GM23338 (cell line): ENCODE measurements at regions not wholly inside any gene's neighbourhood (a gene's known extent, or its start where the extent isn't known, plus 50 kb on each side); places are given as distances from the start of the nearest gene placed in this dataset.
A peak's percentile ranks its signal among the peaks of the same experiment; 100 is the strongest.

Source experiments
- ATAC-seq: fragments of 200-7000 bp; cut with Tn5 transposase; 3 replicates; pipeline ENCODE4 v1.9.1; 2020
- DNase-seq: peaks from one replicate; pipeline ENCODE4 v3.0.0-alpha.2; 2015; ENCODE audit warnings: low spot score
- H2AFZ ChIP-seq: fragments of 200-600 bp; sonication (generic); 2 replicates; pipeline ENCODE4 v1.8.0; 2016; ENCODE audit warnings: antibody characterized with exemption, mild to moderate bottlenecking, moderate library complexity
- H3F3A ChIP-seq: fragments of 200-600 bp; sonication (generic); replicated peaks from 2 replicates; pipeline ENCODE4 v1.8.0; 2017; ENCODE audit warnings: antibody characterized with exemption, mixed run types, low read depth
- H3K27ac ChIP-seq: fragments of 200-600 bp; sonication (generic); 2 replicates; pipeline ENCODE4 v1.6.1; 2016; ENCODE audit warnings: low read depth
- H3K27me3 ChIP-seq: fragments of 200-600 bp; sonication (generic); 2 replicates; pipeline ENCODE4 v1.8.0; 2016; ENCODE audit warnings: mild to moderate bottlenecking, mixed run types, moderate library complexity; ENCODE audit not compliant: insufficient read depth
- H3K36me3 ChIP-seq: fragments of 200-600 bp; sonication (generic); 2 replicates; pipeline ENCODE4 v1.8.0; 2016; ENCODE audit warnings: mild to moderate bottlenecking; ENCODE audit not compliant: insufficient read depth
- H3K4me1 ChIP-seq: fragments of 200-600 bp; sonication (generic); 2 replicates; pipeline ENCODE4 v1.8.0; 2016; ENCODE audit warnings: mild to moderate bottlenecking, moderate library complexity; ENCODE audit not compliant: insufficient read depth
- H3K4me2 ChIP-seq: fragments of 200-600 bp; sonication (generic); 2 replicates; pipeline ENCODE4 v1.7.1; 2017; ENCODE audit warnings: mixed run types
- H3K4me3 ChIP-seq: fragments of 200-600 bp; sonication (generic); 2 replicates; pipeline ENCODE4 v1.6.1; 2016; ENCODE audit warnings: mixed run types
- H3K79me2 ChIP-seq: fragments of 200-600 bp; sonication (generic); replicated peaks from 2 replicates; pipeline ENCODE4 v1.8.0; 2017; ENCODE audit warnings: mild to moderate bottlenecking; ENCODE audit not compliant: insufficient read depth
- H3K9me2 ChIP-seq: fragments of 200-600 bp; sonication (generic); 2 replicates; pipeline ENCODE4 v1.8.0; 2017; ENCODE audit not compliant: insufficient read depth
- H4K20me1 ChIP-seq: fragments of 200-600 bp; sonication (generic); replicated peaks from 2 replicates; pipeline ENCODE4 v1.8.0; 2017; ENCODE audit warnings: mild to moderate bottlenecking; ENCODE audit not compliant: insufficient read depth
- H3K27ac Mint-ChIP-seq: 2 replicates; pipeline ENCODE4 v1.8.0; 2020; ENCODE audit warnings: inconsistent platforms, mild to moderate bottlenecking, moderate library complexity, mixed read lengths
- H3K27me3 Mint-ChIP-seq: 3 replicates; pipeline ENCODE4 v1.8.0; 2022; ENCODE audit warnings: low read depth, mild to moderate bottlenecking, moderate library complexity, mixed read lengths, inconsistent platforms; ENCODE audit not compliant: insufficient read depth, poor library complexity
- H3K36me3 Mint-ChIP-seq: 3 replicates; pipeline ENCODE4 v1.8.0; 2021; ENCODE audit warnings: low read depth, mild to moderate bottlenecking, inconsistent platforms, moderate library complexity, mixed read lengths
- H3K4me1 Mint-ChIP-seq: 3 replicates; pipeline ENCODE4 v1.8.0; 2020; ENCODE audit warnings: mild to moderate bottlenecking, inconsistent platforms, mixed read lengths
- H3K4me3 Mint-ChIP-seq: 3 replicates; pipeline ENCODE4 v1.8.0; 2021; ENCODE audit warnings: moderate library complexity, mild to moderate bottlenecking, inconsistent platforms, mixed read lengths
- H3K9me3 Mint-ChIP-seq: 3 replicates; pipeline ENCODE4 v1.8.0; 2020; ENCODE audit warnings: moderate library complexity, mild to moderate bottlenecking, inconsistent platforms, mixed read lengths
- CREB1 ChIP-seq: fragments of 250-450 bp; sonication (Bioruptor Pico); IDR thresholded peaks from 2 replicates; pipeline ENCODE4 v1.5.0; 2020; ENCODE audit warnings: low read depth, mild to moderate bottlenecking, moderate library complexity
- ETS1 ChIP-seq: IDR thresholded peaks from 2 replicates; pipeline ENCODE4 v1.6.1; 2016; ENCODE audit warnings: antibody characterized with exemption
- EZH2 ChIP-seq: fragments of 200-600 bp; sonication (generic); IDR thresholded peaks from one replicate; pipeline ENCODE4 v1.8.0; 2017; ENCODE audit warnings: antibody characterized with exemption, mild to moderate bottlenecking, low read depth; ENCODE audit not compliant: unreplicated experiment
- EZH2phosphoT487 ChIP-seq: fragments of 200-600 bp; sonication (generic); IDR thresholded peaks from one replicate; pipeline ENCODE4 v1.8.1; 2018; ENCODE audit warnings: antibody characterized with exemption; ENCODE audit not compliant: unreplicated experiment
- NANOG ChIP-seq: IDR thresholded peaks from 2 replicates; pipeline ENCODE4 v1.6.1; 2016; ENCODE audit warnings: antibody characterized with exemption, borderline replicate concordance
- POLR2AphosphoS5 ChIP-seq: IDR thresholded peaks from 2 replicates; pipeline ENCODE4 v1.6.1; 2016; ENCODE audit warnings: antibody characterized with exemption, low read depth
- ZNF114 ChIP-seq: fragments of 250-450 bp; sonication (Bioruptor Pico); IDR thresholded peaks from 2 replicates; pipeline ENCODE4 v1.5.0; 2020; ENCODE audit warnings: mild to moderate bottlenecking, moderate library complexity
- TF ChIP-seq, protein P1 (sequence below): fragments of 250-450 bp; sonication (Bioruptor Pico); IDR thresholded peaks from 2 replicates; pipeline ENCODE4 v1.5.0; 2020; ENCODE audit warnings: mild to moderate bottlenecking, moderate library complexity

- no peak for ATAC-seq
These were observed 438.1 kb downstream of the IPO8 start for GRCh38 chr12:30257618-30258017.

More at GRCh38 chr12:30257618-30258017, 438.1 kb downstream of the IPO8 start:
- peaks cover 5% of the 10 kb centered on the region; the same call in 2 of the 3 replicates for H3K4me1 Mint-ChIP-seq
- H3K27ac Mint-ChIP-seq, result no peak overlapping the region
- TF ChIP-seq, protein P1, sequence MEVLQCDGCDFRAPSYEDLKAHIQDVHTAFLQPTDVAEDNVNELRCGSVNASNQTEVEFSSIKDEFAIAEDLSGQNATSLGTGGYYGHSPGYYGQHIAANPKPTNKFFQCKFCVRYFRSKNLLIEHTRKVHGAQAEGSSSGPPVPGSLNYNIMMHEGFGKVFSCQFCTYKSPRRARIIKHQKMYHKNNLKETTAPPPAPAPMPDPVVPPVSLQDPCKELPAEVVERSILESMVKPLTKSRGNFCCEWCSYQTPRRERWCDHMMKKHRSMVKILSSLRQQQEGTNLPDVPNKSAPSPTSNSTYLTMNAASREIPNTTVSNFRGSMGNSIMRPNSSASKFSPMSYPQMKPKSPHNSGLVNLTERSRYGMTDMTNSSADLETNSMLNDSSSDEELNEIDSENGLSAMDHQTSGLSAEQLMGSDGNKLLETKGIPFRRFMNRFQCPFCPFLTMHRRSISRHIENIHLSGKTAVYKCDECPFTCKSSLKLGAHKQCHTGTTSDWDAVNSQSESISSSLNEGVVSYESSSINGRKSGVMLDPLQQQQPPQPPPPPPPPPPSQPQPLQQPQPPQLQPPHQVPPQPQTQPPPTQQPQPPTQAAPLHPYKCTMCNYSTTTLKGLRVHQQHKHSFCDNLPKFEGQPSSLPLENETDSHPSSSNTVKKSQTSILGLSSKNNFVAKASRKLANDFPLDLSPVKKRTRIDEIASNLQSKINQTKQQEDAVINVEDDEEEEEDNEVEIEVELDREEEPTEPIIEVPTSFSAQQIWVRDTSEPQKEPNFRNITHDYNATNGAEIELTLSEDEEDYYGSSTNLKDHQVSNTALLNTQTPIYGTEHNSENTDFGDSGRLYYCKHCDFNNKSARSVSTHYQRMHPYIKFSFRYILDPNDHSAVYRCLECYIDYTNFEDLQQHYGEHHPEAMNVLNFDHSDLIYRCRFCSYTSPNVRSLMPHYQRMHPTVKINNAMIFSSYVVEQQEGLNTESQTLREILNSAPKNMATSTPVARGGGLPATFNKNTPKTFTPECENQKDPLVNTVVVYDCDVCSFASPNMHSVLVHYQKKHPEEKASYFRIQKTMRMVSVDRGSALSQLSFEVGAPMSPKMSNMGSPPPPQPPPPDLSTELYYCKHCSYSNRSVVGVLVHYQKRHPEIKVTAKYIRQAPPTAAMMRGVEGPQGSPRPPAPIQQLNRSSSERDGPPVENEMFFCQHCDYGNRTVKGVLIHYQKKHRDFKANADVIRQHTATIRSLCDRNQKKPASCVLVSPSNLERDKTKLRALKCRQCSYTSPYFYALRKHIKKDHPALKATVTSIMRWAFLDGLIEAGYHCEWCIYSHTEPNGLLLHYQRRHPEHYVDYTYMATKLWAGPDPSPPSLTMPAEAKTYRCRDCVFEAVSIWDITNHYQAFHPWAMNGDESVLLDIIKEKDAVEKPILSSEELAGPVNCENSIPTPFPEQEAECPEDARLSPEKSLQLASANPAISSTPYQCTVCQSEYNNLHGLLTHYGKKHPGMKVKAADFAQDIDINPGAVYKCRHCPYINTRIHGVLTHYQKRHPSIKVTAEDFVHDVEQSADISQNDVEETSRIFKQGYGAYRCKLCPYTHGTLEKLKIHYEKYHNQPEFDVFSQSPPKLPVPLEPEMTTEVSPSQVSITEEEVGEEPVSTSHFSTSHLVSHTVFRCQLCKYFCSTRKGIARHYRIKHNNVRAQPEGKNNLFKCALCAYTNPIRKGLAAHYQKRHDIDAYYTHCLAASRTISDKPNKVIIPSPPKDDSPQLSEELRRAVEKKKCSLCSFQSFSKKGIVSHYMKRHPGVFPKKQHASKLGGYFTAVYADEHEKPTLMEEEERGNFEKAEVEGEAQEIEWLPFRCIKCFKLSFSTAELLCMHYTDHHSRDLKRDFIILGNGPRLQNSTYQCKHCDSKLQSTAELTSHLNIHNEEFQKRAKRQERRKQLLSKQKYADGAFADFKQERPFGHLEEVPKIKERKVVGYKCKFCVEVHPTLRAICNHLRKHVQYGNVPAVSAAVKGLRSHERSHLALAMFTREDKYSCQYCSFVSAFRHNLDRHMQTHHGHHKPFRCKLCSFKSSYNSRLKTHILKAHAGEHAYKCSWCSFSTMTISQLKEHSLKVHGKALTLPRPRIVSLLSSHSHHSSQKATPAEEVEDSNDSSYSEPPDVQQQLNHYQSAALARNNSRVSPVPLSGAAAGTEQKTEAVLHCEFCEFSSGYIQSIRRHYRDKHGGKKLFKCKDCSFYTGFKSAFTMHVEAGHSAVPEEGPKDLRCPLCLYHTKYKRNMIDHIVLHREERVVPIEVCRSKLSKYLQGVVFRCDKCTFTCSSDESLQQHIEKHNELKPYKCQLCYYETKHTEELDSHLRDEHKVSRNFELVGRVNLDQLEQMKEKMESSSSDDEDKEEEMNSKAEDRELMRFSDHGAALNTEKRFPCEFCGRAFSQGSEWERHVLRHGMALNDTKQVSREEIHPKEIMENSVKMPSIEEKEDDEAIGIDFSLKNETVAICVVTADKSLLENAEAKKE (CRISPR knock-in tag), result no peak
- TF ChIP-seq CREB1 (CRISPR knock-in tag) (no peak), NANOG (no peak), EZH2 (no peak), POLR2AphosphoS5 (no peak), EZH2phosphoT487 (no peak), ZNF114 (CRISPR knock-in tag) (no peak), ETS1 (no peak)
- H4K20me1 ChIP-seq, result no peaks in the 10 kb centered on the region
- H3K4me3 Mint-ChIP-seq, result no peak overlapping the region
- no peaks in the 10 kb centered on the region for H3K4me1 ChIP-seq
- H3K4me2 ChIP-seq, result no peak overlapping the region
- no peaks in the 10 kb centered on the region for H3K79me2 ChIP-seq
- no peaks in the 10 kb centered on the region for H3K36me3 ChIP-seq
- no peak for DNase-seq
- no peaks in the 10 kb centered on the region for H3K36me3 Mint-ChIP-seq
- H3K27me3 Mint-ChIP-seq, result no peaks in the 10 kb centered on the region
- no peaks in the 10 kb centered on the region for H3K27me3 ChIP-seq
- no peak overlapping the region for H3K4me3 ChIP-seq
- peak overlapping the region; percentile 29; the same call in 1 of the 2 replicates for H2AFZ ChIP-seq
- H3K9me2 ChIP-seq, result no peaks in the 10 kb centered on the region
- H3F3A ChIP-seq, result no peaks in the 10 kb centered on the region
- no peak overlapping the region for H3K27ac ChIP-seq
- H3K9me3 Mint-ChIP-seq, result no peaks in the 10 kb centered on the region
